SH-SY5Y (cell line): ENCODE measurements at regions not wholly inside any gene's neighbourhood (a gene's known extent, or its start where the extent isn't known, plus 50 kb on each side); places are given as distances from the start of the nearest gene placed in this dataset.

Experiments
- GATA2 ChIP-seq: IDR thresholded peaks from 2 replicates; pipeline ENCODE4 v1.6.1; 2011; ENCODE audit warnings: mild to moderate bottlenecking, low read depth, low read length
- GATA3 ChIP-seq: IDR thresholded peaks from 2 replicates; pipeline ENCODE4 v1.6.1; 2011; ENCODE audit warnings: low read depth, mild to moderate bottlenecking, low read length, moderate library complexity

DNA sequence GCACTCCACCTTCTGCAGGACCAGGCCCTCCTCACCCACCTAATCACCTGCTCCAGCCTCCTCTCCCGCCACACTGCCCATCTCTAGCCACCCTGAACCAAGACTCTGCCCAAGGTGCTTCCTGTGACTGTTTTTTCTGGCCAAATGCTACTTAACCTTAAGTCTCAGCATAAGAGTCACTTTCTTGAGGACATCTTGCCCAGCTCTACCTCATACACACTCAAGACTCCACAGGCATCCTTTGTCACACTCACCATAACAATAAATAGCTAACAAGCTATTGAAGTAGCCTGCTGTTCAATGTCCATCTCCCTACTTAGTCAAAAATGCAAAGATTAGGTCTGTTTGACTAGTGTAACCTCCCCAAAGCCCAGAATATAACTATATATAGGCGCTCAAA is 455.4 kb upstream of the NFE2L3 start:
- TF ChIP-seq GATA2 (no peak), GATA3 (no peak)
